HG03025 (cell line): ENCODE measurements at regions not wholly inside any gene's neighbourhood (a gene's known extent, or its start where the extent isn't known, plus 50 kb on each side); places are given as distances from the start of the nearest gene placed in this dataset.
"Not testable (repeated sequence)": the region's sequence is repeated elsewhere in the genome, so short reads cannot be mapped to it uniquely, and the experiment has no call there.

ENCODE experiments used
- ATAC-seq: cut with Tn5 transposase; IDR thresholded peaks from one replicate; pipeline ENCODE4 v1.9.1; 2021; ENCODE audit warnings: mild to moderate bottlenecking, moderate library complexity; ENCODE audit not compliant: unreplicated experiment, low FRiP score

- not testable (repeated sequence) for ATAC-seq
Observed at GRCh38 chr1:224841803-224842202, 87.7 kb upstream of the DNAH14 start.

GRCh38 chr1:224846119-224846907, 83.2 kb upstream of the DNAH14 start:
- ATAC-seq: no peak

GRCh38 chr1:224850446-224850845, 79.0 kb upstream of the DNAH14 start:
- no peak for ATAC-seq

- peak; percentile 53 for ATAC-seq
Observed at GRCh38 chr1:224851210-224851847, 78.1 kb upstream of the DNAH14 start.

- ATAC-seq: peak; percentile 15
Observed at GRCh38 chr1:224851848-224852261, 77.6 kb upstream of the DNAH14 start.

- no peak for ATAC-seq
Observed at GRCh38 chr1:224852901-224853568, 76.4 kb upstream of the DNAH14 start.

GRCh38 chr1:224856973-224857372, 72.5 kb upstream of the DNAH14 start:
- no peak for ATAC-seq

- ATAC-seq: no peak
Observed at GRCh38 chr1:224859651-224860050, 69.8 kb upstream of the DNAH14 start.

- ATAC-seq: no peak
Observed at GRCh38 chr1:224860488-224861338, 68.8 kb upstream of the DNAH14 start.

GRCh38 chr1:224861339-224861716, 68.1 kb upstream of the DNAH14 start:
- ATAC-seq: no peak

GRCh38 chr1:224863486-224863885, 66.0 kb upstream of the DNAH14 start:
- no peak for ATAC-seq

- ATAC-seq: no peak
Observed at GRCh38 chr1:224864006-224864405, 65.5 kb upstream of the DNAH14 start.

- no peak for ATAC-seq
Observed at GRCh38 chr1:224865510-224865909, 64.0 kb upstream of the DNAH14 start.

- no peak for ATAC-seq
Observed at GRCh38 chr1:224866940-224867339, 62.5 kb upstream of the DNAH14 start.

- ATAC-seq: no peak
Observed at GRCh38 chr1:224867715-224868114, 61.8 kb upstream of the DNAH14 start.

GRCh38 chr1:224872832-224873433, 56.5 kb upstream of the DNAH14 start:
- no peak for ATAC-seq

- ATAC-seq: no peak
Observed at GRCh38 chr1:224873434-224874369, 55.8 kb upstream of the DNAH14 start.

- ATAC-seq: no peak
Observed at GRCh38 chr1:224874775-224875174, 54.7 kb upstream of the DNAH14 start.

GRCh38 chr1:224879162-224879803, 50.2 kb upstream of the DNAH14 start:
- ATAC-seq: no peak
